ENCODE measurements at regions not wholly inside any gene's neighbourhood (a gene's known extent, or its start where the extent isn't known, plus 50 kb on each side); places are given as distances from the start of the nearest gene placed in this dataset.

DNA sequence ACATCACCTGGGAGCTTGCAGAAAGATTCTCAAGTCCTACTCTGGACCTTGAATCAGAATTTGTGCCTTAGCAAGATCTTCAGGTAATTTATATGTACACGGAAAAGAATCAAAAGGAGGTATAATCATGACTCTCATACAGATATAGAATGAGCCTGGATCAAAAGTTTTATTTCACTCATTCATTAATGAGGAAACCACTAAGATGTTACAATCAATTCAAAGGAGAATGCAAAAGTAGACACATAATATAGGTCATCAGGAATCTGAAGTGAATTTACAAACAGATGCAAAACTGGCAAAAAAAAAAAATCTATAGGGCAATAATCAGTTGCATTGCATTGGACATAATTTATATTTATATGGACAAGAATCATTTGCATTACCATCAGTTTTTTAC is 195.4 kb upstream of the TLE3 start:
- Histone ChIP-seq H3K79me1 (ENCODE audit: low read depth, low read length) (no peaks in the 10 kb centered on the region), H2BK5ac (ENCODE audit: low read depth, low read length) (no peak overlapping the region), H3K4me3 (ENCODE audit: extremely low read depth in 1 of 4, insufficient read depth in 2 of 4, low read depth in 3 of 4, low read length in 4 of 4) (no peak overlapping the region), H3K56ac (replicated peaks; ENCODE audit: insufficient read length, low read depth, low read length) (no peak overlapping the region), H3K23ac (ENCODE audit: insufficient read length) (no peak overlapping the region), H3K4me2 (ENCODE audit: insufficient read depth in 1 of 2, low read depth in 2 of 2, low read length in 2 of 2) (no peak overlapping the region), H3K14ac (ENCODE audit: insufficient read length) (no peak overlapping the region), H2AFZ (ENCODE audit: low read length) (no peak overlapping the region), H4K8ac (ENCODE audit: extremely low read depth, insufficient read depth, low read length) (no peak overlapping the region), H3K79me2 (ENCODE audit: control insufficient read depth in 1 of 2, insufficient read depth in 2 of 2, low read length in 2 of 2) (no peaks in the 10 kb centered on the region), H3K18ac (ENCODE audit: extremely low read depth, low read length) (no peak overlapping the region), H3K9me3 (ENCODE audit: insufficient read depth in 2 of 2, low read depth in 1 of 2, low read length in 1 of 2) (no peaks in the 10 kb centered on the region), H3K9ac (replicated peaks in 1 of 4; ENCODE audit: extremely low read depth in 1 of 4, low read depth in 3 of 4, low read length in 3 of 4) (no peak overlapping the region), H3K4ac (replicated peaks; ENCODE audit: insufficient read length, low read depth, low read length) (no peak overlapping the region), H3K4me1 (replicated peaks in 1 of 4; ENCODE audit: control insufficient read depth in 3 of 4, insufficient read depth in 4 of 4, low read length in 3 of 4) (peaks cover 0 to 2% (median 0%) of the 10 kb centered on the region in 4 experiments; a peak in 3 of 7 replicates), H2BK12ac (ENCODE audit: low read depth, low read length) (no peak overlapping the region), H2BK20ac (ENCODE audit: low read length) (no peak overlapping the region), H2BK120ac (replicated peaks; ENCODE audit: low read depth, low read length) (no peak overlapping the region), H4K5ac (ENCODE audit: insufficient read length, low read depth, low read length) (no peak overlapping the region), H4K20me1 (replicated peaks in 1 of 2; ENCODE audit: control insufficient read depth in 1 of 2, insufficient read depth in 2 of 2, low read length in 2 of 2) (no peaks in the 10 kb centered on the region), H3K27ac (ENCODE audit: low read depth, low read length) (no peak overlapping the region), H3K27me3 (replicated peaks in 1 of 4; ENCODE audit: control insufficient read depth in 3 of 4, extremely low read depth in 1 of 4, insufficient read depth in 3 of 4, low read length in 3 of 4) (no peaks in the 10 kb centered on the region), H4K91ac (replicated peaks; ENCODE audit: insufficient read length, low read length) (no peak overlapping the region), H3K23me2 (ENCODE audit: low read depth, low read length) (no peaks in the 10 kb centered on the region), H3K36me3 (ENCODE audit: control insufficient read depth in 2 of 4, insufficient read depth in 4 of 4, low read length in 3 of 4) (no peaks in the 10 kb centered on the region), H2BK15ac (ENCODE audit: low read length) (no peak overlapping the region), H2AK5ac (ENCODE audit: low read depth, low read length) (no peak overlapping the region)
- DNase-seq (ENCODE audit: low read depth in 1 of 2, low spot score in 2 of 2) (no peak), FAIRE-seq (no peak)
- POLR2A ChIA-PET (ENCODE audit: partially characterized antibody): interaction anchor here (0.6 kb wide), 2 partner anchors 46 to 532 kb away, joined by 3 to 4 read pairs; no protein-coding TSS in a partner anchor
- TF ChIP-seq CBX5 (IDR thresholded peaks at IDR 0.05; ENCODE audit: low read depth, low read length): no peak
- CTCF ChIA-PET (ENCODE audit: partially characterized antibody): interaction anchor here (0.6 to 0.8 kb wide), 3 partner anchors 88 to 240 kb away, joined by 3 to 4 read pairs (median 3); no protein-coding TSS in a partner anchor
- 86% methylated on average over 1 of the region's 1 CpG; no CpG with 5 or more reads in 1 of the 2 experiments for WGBS, 2 experiments (ENCODE audit: extremely low coverage in 1 of 2, insufficient coverage in 1 of 2, insufficient read length in 1 of 2, insufficient replicate concordance in 2 of 2, low coverage in 1 of 2, low lambda C conversion rate in 2 of 2, missing lambda C conversion rate in 1 of 2)

Data from H1 (cell line).